ENCODE measurements at regions not wholly inside any gene's neighbourhood (a gene's known extent, or its start where the extent isn't known, plus 50 kb on each side); places are given as distances from the start of the nearest gene placed in this dataset.

- no peak for DNase-seq
- Histone ChIP-seq H3K4me1 (ENCODE audit: control insufficient read depth in 1 of 2, insufficient read depth in 2 of 2, low read depth in 1 of 2, low read length in 1 of 2) (no peaks in the 10 kb centered on the region), H3K27me3 (ENCODE audit: insufficient read depth) (no peaks in the 10 kb centered on the region), H3K79me2 (ENCODE audit: insufficient read depth) (no peaks in the 10 kb centered on the region), H3F3A (replicated peaks; ENCODE audit: insufficient read depth) (no peaks in the 10 kb centered on the region), H3K9me2 (no peaks in the 10 kb centered on the region), H3K9me3 (no peaks in the 10 kb centered on the region), H4K20me1 (ENCODE audit: insufficient read depth) (no peaks in the 10 kb centered on the region), H2AFZ (ENCODE audit: low read depth) (no peak overlapping the region), H3K9ac (no peak overlapping the region), H3K4me2 (no peak overlapping the region), H3K27ac (ENCODE audit: low read depth in 2 of 2, low read length in 1 of 2) (no peak overlapping the region), H3K36me3 (replicated peaks in 1 of 2; ENCODE audit: control insufficient read depth in 1 of 2, insufficient read depth in 2 of 2, low read length in 1 of 2) (no peaks in the 10 kb centered on the region), H3K4me3 (ENCODE audit: low read depth in 2 of 2, low read length in 1 of 2) (no peak overlapping the region)
- TF ChIP-seq ZBTB33 (IDR thresholded peaks at IDR 0.05; ENCODE audit: borderline replicate concordance, low read depth) (no peak), YY1 (IDR thresholded peaks at IDR 0.05; ENCODE audit: low read depth) (no peak), SIN3A (IDR thresholded peaks at IDR 0.05; ENCODE audit: borderline replicate concordance, low read depth, low read length) (no peak), CTCF (IDR thresholded peaks at IDR 0.05) (no peak), RAD21 (IDR thresholded peaks at IDR 0.05; ENCODE audit: low read length) (no peak), FOXM1 (IDR thresholded peaks at IDR 0.05; ENCODE audit: low read depth) (no peak), FOSL2 (IDR thresholded peaks at IDR 0.05; ENCODE audit: borderline replicate concordance, low read depth) (no peak), GABPA (IDR thresholded peaks at IDR 0.05; ENCODE audit: low read depth) (no peak), NRF1 (IDR thresholded peaks at IDR 0.05; ENCODE audit: low read depth, low read length) (no peak), GATA2 (CRISPR knock-in tag; IDR thresholded peaks at IDR 0.05) (no peak), EP300 (IDR thresholded peaks at IDR 0.05; ENCODE audit: borderline replicate concordance in 1 of 2, low read depth in 1 of 2, low read length in 1 of 2) (no peak), MEF2A (IDR thresholded peaks at IDR 0.05; ENCODE audit: borderline replicate concordance, low read depth) (no peak), JUND (IDR thresholded peaks at IDR 0.05) (no peak), SMC3 (IDR thresholded peaks at IDR 0.05; ENCODE audit: low read depth, low read length) (no peak), FOXJ3 (CRISPR knock-in tag; IDR thresholded peaks at IDR 0.05) (no peak), NFIC (IDR thresholded peaks at IDR 0.05; ENCODE audit: borderline replicate concordance) (no peak), RFX5 (IDR thresholded peaks at IDR 0.05; ENCODE audit: low read length) (no peak)
- TF ChIP-seq, protein P1, sequence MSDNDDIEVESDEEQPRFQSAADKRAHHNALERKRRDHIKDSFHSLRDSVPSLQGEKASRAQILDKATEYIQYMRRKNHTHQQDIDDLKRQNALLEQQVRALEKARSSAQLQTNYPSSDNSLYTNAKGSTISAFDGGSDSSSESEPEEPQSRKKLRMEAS (IDR thresholded peaks at IDR 0.05; ENCODE audit: low read depth) = no peak
- TF ChIP-seq, protein P2, sequence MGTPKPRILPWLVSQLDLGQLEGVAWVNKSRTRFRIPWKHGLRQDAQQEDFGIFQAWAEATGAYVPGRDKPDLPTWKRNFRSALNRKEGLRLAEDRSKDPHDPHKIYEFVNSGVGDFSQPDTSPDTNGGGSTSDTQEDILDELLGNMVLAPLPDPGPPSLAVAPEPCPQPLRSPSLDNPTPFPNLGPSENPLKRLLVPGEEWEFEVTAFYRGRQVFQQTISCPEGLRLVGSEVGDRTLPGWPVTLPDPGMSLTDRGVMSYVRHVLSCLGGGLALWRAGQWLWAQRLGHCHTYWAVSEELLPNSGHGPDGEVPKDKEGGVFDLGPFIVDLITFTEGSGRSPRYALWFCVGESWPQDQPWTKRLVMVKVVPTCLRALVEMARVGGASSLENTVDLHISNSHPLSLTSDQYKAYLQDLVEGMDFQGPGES (IDR thresholded peaks at IDR 0.05; ENCODE audit: low read depth, low read length) = no peak
- TF ChIP-seq, protein P3, sequence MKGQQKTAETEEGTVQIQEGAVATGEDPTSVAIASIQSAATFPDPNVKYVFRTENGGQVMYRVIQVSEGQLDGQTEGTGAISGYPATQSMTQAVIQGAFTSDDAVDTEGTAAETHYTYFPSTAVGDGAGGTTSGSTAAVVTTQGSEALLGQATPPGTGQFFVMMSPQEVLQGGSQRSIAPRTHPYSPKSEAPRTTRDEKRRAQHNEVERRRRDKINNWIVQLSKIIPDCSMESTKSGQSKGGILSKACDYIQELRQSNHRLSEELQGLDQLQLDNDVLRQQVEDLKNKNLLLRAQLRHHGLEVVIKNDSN (IDR thresholded peaks at IDR 0.05; ENCODE audit: borderline replicate concordance, low read depth) = no peak
- WGBS (ENCODE audit: low lambda C conversion rate) = 38% methylated on average over 18 of the region's 23 CpGs
- POLR2A ChIA-PET = no interaction called here
- CTCF ChIA-PET = no interaction called here
These were observed 1937.7 kb upstream of the DEFB115 start for GRCh38 chr20:29319725-29320124.
